GM19328 (cell line): ENCODE measurements at regions not wholly inside any gene's neighbourhood (a gene's known extent, or its start where the extent isn't known, plus 50 kb on each side); places are given as distances from the start of the nearest gene placed in this dataset.
"Not testable (repeated sequence)": the region's sequence is repeated elsewhere in the genome, so short reads cannot be mapped to it uniquely, and the experiment has no call there.

Experiments
- ATAC-seq: cut with Tn5 transposase; IDR thresholded peaks from one replicate; pipeline ENCODE4 v1.9.1; 2021; ENCODE audit warnings: mild to moderate bottlenecking, moderate library complexity; ENCODE audit not compliant: unreplicated experiment

DNA sequence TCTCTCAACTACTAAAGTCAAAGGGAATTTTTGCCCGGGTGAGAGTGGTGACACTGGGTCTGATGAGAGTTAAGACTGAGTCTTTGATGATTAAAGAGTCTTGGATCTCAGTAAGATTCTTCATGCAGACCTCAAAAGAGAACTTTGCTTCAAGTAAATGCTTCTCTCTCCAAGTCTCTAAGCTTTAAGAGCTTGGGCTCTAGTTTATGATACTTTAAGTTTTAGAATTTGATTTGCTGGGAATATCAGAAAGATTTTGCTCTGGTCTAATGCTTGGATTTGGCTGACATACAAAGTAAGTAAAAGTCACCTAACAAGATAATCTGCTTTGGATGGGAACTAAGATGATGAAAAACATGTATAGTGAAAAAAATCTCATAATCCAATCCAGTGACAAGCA lies 566.3 kb downstream of the MAT2B start:
- ATAC-seq: no peak

DNA sequence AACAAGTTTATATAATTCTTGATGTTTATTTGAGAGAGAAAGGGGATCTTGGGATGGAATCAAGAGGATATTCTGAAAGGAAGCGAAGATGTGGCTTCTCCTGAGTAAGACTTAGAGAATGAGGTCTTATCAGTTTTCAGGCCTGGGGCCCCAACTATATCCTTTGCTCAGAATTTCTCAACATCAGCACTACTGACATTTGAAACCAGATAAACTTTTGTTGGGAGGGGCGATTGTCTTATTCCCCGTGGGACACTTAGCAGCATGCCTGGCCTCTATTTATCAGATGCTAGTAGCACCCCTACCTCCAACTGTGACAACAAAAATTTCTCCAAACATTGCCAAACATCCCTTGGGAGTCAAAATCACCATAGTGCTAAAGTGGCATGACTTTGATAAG lies 567.7 kb downstream of the MAT2B start:
- ATAC-seq: no peak

- no peak for ATAC-seq
Observed at GRCh38 chr5:164076556-164076955, 571.1 kb downstream of the MAT2B start.

DNA sequence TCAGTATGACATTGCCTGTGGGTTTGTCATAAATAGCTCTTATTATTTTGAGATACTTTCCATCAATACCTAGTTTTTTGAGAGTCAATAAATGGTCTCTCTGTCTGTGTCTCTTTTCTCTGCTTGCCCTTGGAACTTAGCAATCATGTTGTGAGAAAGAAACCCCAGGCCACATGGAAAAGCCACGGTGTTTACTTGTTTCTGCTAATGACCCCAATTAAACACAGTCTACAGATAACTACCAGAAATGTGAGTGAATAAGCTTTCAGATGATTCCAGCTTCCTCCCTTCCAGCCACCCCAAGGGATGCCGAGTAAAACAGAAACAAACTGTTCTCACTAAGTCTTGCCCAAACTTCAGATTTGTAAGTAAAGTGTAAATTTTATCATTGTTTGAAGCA lies 584.9 kb downstream of the MAT2B start:
- no peak for ATAC-seq

- ATAC-seq: no peak
Observed at GRCh38 chr5:164091836-164092235, 586.4 kb downstream of the MAT2B start.

- ATAC-seq: no peak
Observed at GRCh38 chr5:164094291-164094690, 588.9 kb downstream of the MAT2B start.

DNA sequence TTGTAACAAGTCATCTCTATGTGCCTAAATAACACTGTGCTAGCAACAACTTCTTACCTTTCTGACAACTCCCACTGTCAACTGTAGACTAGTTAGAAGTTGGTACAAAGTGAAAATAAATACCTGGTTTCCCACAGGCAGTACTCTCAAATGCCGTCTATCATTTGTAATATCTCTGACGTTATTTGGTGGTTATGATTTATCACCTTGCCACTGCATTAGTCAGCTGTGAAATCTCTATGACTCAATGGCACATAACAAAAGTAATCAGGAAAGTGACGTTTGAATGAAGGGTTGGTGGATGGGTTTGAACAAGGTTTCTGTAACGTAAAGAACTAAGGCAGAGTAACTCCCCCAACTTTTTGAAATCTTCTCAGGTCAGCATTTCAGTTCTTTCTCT lies 592.3 kb downstream of the MAT2B start:
- no peak for ATAC-seq

- no peak for ATAC-seq
Observed at GRCh38 chr5:164098531-164098930, 593.1 kb downstream of the MAT2B start.

- ATAC-seq: no peak
Observed at GRCh38 chr5:164098979-164099378, 593.6 kb downstream of the MAT2B start.

DNA sequence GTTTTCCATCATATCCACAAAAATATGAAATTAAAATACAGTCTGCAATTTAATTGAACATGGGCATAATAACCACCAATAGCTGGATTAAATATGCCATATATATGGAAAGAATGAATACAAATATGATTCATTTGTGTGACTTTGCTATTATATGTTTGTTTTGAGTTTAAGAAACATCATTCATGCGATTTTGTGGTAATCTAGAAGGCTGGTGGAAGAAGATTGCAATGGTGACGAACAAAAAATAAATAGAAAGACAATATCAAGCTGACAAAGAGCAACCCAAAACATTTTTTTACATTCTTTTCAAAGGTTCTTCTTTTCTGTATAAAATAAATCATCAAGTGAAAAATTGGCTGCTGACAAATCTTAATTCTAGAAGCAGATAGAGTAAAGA lies 610.0 kb downstream of the MAT2B start:
- no peak for ATAC-seq

DNA sequence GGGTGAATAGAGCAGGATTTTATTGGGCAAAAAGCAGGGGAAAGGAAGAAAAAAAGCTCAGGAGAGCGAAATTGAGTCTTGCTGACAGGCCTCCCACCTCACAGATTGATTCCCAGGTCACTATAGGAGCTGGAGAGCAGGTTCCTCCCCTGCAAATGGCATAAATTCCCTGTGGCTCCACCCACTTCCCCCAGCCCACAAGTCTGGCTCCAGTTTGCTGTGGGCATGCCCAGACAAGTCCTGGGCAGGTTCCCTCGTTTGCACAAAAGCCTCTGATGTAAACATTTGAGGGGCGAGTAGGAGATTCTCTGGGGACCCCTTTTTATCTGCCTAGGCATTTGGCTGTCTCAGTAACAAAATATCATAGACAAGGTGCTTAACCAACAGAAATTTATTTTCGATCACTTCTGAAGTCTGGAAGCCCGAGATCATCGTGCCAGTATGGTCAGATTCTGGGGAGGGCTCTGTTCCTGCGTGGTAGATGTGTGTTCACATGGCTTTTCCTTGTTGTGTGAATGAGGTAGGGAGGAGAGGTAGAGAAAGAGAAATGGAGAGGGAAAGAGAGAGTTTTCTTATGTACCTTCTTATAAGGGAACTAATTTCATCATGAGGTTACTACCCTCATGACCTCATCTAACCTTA lies 614.5 kb downstream of the MAT2B start:
- ATAC-seq: no peak

- ATAC-seq: no peak
Observed at GRCh38 chr5:164127527-164127926, 622.1 kb downstream of the MAT2B start.

DNA sequence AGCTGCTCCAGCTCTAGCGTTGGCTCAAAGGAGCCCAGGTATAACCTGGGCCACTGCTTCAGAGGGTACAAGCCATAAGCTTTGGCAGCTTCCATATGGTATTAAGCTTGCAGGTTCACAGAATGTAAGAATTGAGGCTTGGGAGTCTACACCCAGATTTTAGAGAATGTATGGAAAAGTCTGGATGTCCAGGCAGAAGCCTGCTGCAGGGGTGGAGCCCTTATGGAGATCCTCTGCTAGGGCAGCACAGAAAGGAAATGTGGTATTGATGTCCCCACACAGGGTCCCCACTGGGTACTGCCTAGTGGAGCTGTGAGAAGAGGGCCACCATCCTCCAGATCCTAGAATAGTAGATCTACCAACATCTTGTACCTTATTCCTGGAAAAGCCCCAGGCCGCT lies 626.9 kb downstream of the MAT2B start:
- ATAC-seq: no peak

DNA sequence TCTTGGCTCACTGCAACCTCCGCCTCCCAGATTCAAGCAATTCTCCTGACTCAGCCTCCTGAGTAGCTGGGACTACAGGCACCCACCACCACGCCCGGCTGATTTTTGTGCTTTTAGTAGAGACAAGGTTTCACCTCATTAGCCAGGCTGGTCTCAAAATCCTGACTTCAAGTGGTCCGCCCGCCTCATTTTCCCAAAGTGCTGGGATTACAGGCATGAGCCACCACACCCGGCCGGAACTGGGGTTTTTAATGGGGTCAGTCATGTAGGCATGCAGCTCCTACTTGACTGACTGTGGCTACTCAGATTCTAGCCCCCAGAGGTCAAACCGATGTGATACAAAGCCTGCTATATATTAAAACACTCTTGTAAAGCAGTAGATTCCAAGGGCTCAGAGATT lies 631.7 kb downstream of the MAT2B start:
- no peak for ATAC-seq

DNA sequence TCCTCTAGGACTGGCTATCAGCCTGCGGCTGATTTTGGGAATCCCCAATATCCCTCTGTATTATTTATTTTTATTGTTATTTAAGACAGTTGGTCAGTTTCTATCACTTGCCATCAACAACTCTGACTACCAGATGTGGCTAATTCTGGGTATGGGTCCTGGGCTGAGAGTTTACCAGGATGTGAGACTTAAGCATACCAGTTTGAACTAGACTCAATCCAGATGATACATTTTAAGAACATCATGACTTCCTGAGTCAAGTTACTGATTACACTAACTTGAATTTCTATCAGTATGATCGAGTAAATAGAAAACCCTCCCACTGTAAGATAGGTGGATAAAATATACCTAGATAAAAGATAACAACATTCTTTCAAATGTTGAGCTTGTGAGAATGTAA lies 634.0 kb downstream of the MAT2B start:
- ATAC-seq: no peak

GRCh38 chr5:164145458-164145857 lies 640.0 kb downstream of the MAT2B start:
- ATAC-seq: no peak

- no peak for ATAC-seq
Observed at GRCh38 chr5:164146223-164146622, 640.8 kb downstream of the MAT2B start.

GRCh38 chr5:164148292-164148691 lies 642.9 kb downstream of the MAT2B start:
- ATAC-seq: no peak

DNA sequence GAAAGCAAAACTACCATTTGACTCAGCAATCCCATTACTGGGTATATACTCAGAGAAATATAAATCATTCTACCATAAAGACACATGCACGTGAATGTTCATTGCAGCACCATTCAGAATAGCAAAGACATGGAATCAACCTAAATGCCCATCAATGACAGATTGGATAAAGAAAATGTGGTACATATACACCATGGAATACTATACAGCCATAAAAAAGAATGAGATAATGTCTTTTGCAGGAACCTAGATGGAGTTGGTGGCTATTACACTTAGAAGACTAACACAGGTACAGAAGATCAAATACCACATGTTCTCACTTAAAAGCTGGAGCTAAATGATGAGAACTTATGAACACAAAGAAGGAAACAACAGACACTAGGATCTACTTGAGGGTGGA lies 647.1 kb downstream of the MAT2B start:
- ATAC-seq: not testable (repeated sequence)

DNA sequence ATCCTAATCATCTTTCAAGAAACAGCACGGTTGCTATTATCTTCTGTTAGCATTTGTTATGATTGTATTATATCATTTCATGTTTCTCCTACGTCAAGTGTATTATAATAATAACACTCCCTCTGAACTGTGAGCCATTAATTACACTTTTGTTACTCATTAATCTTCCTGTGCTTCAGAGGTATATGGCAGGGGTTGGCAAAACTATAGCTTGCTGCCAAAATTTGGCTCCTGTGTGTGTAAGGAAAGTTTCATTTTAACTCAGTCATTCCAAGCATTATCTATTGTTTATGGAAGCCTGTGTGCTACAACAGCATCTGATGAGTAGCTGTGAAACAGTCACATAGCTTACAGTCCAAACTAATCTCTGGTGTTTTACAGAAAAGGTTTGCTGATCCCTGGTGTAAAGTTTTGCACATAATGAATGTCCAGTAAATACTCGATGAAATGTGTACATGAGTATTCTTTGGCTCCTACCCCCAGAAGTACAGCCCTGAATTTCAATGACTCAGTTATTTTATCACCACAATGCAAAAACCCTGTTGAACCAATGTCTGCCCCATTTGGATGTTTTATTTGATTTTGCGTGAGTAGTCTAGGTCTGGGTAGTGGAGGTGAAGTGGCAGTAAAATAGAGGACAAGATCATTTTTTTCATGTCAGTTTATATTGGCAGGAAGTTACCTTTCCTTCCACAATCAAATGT lies 648.2 kb downstream of the MAT2B start:
- no peak for ATAC-seq

- no peak for ATAC-seq
Observed at GRCh38 chr5:164170814-164171213, 665.4 kb downstream of the MAT2B start.

DNA sequence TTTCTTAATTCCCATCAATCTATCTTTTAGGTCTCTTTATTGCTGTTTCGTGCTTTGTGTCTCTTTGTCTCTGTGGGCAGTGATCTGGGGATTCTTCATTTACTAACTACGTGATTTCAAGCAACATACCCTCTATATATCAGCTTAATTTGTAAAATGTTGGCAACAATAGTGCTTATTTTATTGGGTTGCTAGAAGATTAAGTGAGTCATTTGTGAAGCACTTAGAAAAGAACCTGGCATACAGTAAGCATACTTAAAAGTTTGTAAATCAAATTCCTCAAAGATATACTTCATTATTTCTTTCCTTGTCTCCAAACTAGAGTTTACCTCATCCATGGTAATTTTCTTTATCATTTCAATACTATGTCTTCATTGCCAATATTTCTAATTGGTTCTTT lies 669.7 kb downstream of the MAT2B start:
- no peak for ATAC-seq

- no peak for ATAC-seq
Observed at GRCh38 chr5:164179406-164179805, 674.0 kb downstream of the MAT2B start.
